NCI-H524 (cell line): ENCODE measurements at regions not wholly inside any gene's neighbourhood (a gene's known extent, or its start where the extent isn't known, plus 50 kb on each side); places are given as distances from the start of the nearest gene placed in this dataset.

Source experiments
- DNase-seq, 2 experiments: peaks; one replicate each; lab custom pipeline; 2025; lab: John Stamatoyannopoulos, UW

DNA sequence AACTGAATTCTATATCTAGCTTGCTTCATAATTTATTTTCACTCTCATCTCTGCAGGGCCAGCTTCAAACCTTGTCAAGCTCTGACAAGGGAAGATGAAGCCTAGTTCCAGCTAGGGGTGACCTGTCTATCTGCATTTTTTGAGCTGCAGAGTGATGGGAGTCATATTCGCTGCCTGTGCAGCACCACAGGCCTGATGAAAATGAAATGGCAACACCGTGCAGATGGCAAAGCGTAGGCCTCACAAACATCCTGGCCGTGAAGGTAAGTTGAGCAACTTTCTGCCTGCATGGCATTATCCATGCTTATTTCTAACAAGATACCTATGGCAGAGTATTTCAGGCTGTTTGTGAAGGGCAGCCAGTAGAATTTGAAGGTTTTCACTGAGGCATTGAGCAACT, 86.4 kb upstream of the C1QTNF9B start:
- DNase-seq, result no peak

- DNase-seq, result no peak
Observed at GRCh38 chr13:23984546-23984945, 87.2 kb upstream of the C1QTNF9B start.

DNA sequence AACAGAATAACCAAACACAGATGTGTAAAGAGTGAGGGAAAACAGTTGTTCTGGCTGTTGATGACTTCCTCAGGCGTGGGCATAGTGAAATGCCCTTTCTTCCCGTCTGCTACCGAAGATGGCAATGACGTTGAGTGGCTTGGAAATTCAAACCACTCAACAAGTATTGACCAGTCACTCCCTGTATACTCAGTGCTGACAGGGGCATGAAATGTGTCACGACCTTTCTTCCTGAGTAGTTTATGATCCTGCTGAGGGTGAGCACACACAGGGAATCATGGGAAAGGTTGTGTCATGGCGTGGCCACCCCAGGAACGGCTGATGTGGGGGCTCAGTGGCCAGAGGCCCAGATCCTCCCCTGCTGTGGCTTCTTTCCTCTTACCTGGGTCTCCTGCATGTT, 87.8 kb upstream of the C1QTNF9B start:
- DNase-seq, result no peak

DNA sequence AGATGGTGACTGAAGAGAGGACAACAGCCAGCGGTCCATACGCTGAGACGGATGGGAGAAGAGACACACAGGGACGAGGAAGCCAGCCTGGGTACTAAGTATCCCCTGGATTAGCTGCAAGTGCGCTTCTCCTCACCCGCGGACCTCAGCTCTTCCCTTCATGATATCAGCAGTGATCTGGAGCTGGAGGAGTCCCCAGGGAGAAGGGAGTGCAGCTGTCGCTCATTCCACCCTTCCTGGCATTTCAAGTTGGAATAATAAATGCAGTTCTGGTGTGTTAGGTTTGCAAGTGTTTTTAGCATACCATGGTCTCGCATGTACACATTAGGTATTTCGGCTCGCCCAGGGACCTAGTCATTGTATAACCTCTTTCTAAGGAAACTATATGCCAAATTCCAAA, 88.5 kb upstream of the C1QTNF9B start:
- peak; percentile 96 to 99 for DNase-seq

DNA sequence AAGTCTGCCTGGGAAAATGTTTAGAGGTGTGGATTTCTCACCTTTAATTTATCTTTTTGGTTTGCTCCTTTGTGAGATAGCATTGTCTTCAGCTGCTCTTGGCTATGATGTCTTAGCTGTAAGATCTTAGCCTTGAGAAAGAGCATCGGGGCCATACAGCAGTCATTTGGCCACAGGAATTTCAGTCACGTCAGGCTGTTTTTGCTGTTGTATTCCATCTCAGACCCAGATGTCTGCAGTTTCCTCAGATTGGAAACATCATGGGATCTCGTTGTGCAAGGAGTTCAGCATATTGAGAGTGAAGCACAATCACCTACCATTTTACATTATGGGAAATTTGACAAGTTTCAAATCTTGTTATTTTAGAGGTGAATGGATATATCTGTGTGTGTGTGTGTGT, 89.3 kb upstream of the C1QTNF9B start:
- no peak for DNase-seq

DNA sequence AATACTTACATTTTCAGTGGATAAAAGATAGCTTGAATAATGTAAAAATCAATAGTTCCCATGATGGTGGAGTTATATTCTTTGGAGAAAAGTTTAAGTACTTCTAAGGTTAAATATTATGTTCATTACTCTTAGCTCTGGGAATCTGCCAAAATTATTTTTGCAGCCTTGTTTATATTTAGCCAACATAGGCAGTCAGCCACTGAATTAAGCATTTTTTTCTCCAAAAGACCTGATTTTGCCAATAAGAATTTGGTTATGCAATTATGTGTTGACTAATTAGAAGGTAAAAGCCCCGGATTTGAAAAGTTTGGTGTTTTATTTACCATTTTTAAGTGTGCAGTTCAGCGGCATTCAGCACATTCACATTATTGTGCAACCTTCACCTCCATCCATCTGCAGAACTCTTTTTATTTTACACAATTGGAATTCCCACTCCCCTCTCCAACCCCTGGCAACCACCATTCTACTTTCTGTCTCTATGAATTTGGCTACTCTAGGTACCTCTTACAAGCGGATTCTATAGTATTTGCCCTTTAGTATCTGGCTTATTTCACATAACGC, 90.1 kb upstream of the C1QTNF9B start:
- DNase-seq, result no peak

DNA sequence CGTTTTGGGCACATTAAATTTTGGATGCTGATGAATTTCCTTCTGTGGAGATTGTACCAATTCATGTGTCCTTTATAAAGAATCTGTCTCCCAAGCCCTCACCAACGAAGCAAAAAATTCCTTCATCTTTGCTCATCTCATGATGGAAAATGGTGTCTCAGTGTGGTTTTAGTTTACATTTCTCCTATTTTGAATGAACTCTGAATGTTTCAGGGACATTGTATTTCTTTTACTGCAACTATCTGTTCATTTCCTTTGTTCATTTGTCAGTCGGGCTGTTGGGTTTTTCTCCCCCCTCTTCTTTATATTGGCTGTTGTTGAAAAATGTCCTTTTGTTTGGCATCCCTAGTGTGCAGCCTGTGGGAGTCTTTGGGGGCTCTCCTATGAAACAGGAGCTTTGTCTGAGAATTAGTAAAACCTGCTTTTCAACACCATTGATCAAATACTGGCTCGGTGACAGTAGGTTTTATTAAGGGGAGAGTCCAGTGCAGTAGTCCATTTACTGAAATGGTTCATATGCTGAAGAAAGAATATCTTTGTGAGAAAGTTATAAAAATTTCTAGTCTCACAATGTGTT, 91.3 kb upstream of the C1QTNF9B start:
- DNase-seq, result no peak

DNA sequence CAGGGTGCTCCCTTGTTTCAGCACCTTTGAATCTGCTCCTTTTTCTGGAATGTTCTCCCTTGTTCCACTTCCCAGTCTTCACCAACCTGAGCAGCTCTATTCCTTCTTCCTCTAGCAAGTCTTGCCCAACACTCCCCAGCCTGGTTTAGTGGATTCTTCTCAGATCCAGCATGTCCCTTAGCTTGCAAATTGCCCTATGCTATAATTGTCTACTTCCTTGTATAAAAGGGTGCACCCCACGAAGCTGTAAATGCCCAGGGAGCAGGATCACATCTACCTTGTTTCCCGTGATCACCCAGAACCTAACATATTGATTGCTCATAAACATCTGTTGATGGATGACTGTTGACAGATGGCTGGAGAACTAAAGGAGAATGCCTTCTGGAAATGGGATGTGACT, 93.2 kb upstream of the C1QTNF9B start:
- DNase-seq, result peak; percentile 51 to 88

GRCh38 chr13:23991119-23991518, 93.8 kb upstream of the C1QTNF9B start:
- no peak for DNase-seq

GRCh38 chr13:23992781-23993679, 95.7 kb upstream of the C1QTNF9B start:
- peak in 1 of 2 experiments; percentile 21 for DNase-seq

DNA sequence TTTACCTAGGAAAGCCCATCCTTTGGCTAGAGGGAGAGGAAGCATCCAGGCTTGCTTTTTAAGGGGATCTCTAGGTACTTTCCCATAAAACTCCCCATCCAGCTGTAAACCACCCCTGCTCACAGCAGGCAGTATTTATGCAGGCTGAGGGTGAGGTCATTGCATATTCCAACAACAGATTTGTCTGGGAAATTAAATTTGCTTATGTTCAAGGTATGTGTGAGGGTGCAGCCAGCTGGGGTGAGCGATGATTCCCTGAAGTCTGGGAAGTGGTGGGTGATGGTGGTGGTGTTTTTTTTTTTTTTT, 96.3 kb upstream of the C1QTNF9B start:
- no peak for DNase-seq

GRCh38 chr13:23995283-23996073, 98.2 kb upstream of the C1QTNF9B start:
- no peak for DNase-seq

GRCh38 chr13:23996456-23996855, 99.2 kb upstream of the C1QTNF9B start:
- no peak for DNase-seq

- DNase-seq, result peak; percentile 19 to 83
Observed at GRCh38 chr13:23999424-23999823, 102.1 kb upstream of the C1QTNF9B start.

- DNase-seq, result no peak
Observed at GRCh38 chr13:24002206-24002815, 105.0 kb upstream of the C1QTNF9B start.

- no peak for DNase-seq
Observed at GRCh38 chr13:24004142-24004899, 107.0 kb upstream of the C1QTNF9B start.

GRCh38 chr13:24004971-24005370, 107.7 kb upstream of the C1QTNF9B start:
- DNase-seq, result no peak

DNA sequence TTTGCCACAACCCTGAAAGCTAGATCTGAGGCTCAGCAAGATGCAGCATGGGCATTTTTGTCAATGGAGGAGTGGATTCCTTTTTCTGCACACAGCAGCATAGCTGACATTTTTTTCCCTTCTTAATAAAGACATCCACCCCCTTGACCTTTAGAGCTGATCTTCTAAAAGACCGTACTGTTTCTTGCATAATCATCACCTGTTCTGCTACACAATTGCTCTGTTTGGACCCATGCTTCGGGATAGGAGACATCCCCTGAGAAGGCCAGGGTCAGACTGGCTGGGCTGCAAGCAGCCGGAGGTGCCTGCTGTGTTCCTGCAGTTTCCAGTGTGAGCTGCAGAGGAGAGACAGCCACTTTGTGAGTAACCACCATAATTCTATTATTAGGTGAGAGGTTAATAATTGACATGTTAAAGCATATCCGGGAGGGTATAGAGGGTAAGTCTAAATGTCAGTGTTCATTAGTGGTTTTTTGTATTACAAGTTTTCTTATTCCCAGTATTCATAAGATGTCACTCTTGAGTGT, 108.5 kb upstream of the C1QTNF9B start:
- no peak for DNase-seq

- no peak for DNase-seq
Observed at GRCh38 chr13:24006520-24007248, 109.4 kb upstream of the C1QTNF9B start.

- no peak for DNase-seq
Observed at GRCh38 chr13:24007979-24008620, 110.8 kb upstream of the C1QTNF9B start.
